A673 (cell line): ENCODE measurements at regions not wholly inside any gene's neighbourhood (a gene's known extent, or its start where the extent isn't known, plus 50 kb on each side); places are given as distances from the start of the nearest gene placed in this dataset.

Experiments used
- CTCF ChIP-seq: fragments of 300-800, 200-600 bp; sonication (generic); conservative IDR thresholded peaks from 2 replicates; pipeline ENCODE4 v1.5.1; 2017; ENCODE audit warnings: low read depth, mild to moderate bottlenecking, antibody characterized with exemption, low read length, moderate library complexity, mixed read lengths
- EZH2 ChIP-seq: fragments of 200-600 bp; sonication (generic); IDR thresholded peaks from 2 replicates; pipeline ENCODE4 v1.6.1; 2017; ENCODE audit warnings: borderline replicate concordance, low read depth, mild to moderate bottlenecking, mixed read lengths, antibody characterized with exemption, low read length; ENCODE audit not compliant: poor library complexity, severe bottlenecking

- no peak for TF ChIP-seq CTCF
- TF ChIP-seq EZH2, result no peak
These were observed 317.6 kb upstream of the KLF4 start for GRCh38 chr9:107807183-107807582.
